ENCODE measurements at regions not wholly inside any gene's neighbourhood (a gene's known extent, or its start where the extent isn't known, plus 50 kb on each side); places are given as distances from the start of the nearest gene placed in this dataset.

GRCh38 chr1:30249446-30250337, 473.7 kb downstream of the MATN1 start:
- H3K9me3 Mint-ChIP-seq: peaks cover 51% of the 10 kb centered on the region
- DNase-seq: no peak
- H3K4me3 Mint-ChIP-seq: no peak overlapping the region
- H3K4me1 Mint-ChIP-seq (ENCODE audit: low read depth): no peaks in the 10 kb centered on the region
- no peak overlapping the region for H3K27ac Mint-ChIP-seq
- peaks cover 6% of the 10 kb centered on the region; the same call in 1 of the 2 replicates for H3K27me3 Mint-ChIP-seq (ENCODE audit: insufficient read depth)
- no peaks in the 10 kb centered on the region; the same call in 1 of the 2 replicates for H3K36me3 Mint-ChIP-seq (ENCODE audit: low read depth)
- no peak for TF ChIP-seq CTCF (IDR thresholded peaks at IDR 0.05)

- no peaks in the 10 kb centered on the region; the same call in 1 of the 2 replicates for H3K36me3 Mint-ChIP-seq (ENCODE audit: low read depth)
- DNase-seq: no peak
- no peaks in the 10 kb centered on the region for H3K4me1 Mint-ChIP-seq (ENCODE audit: low read depth)
- no peak overlapping the region for H3K4me3 Mint-ChIP-seq
- TF ChIP-seq CTCF (IDR thresholded peaks at IDR 0.05): no peak
- H3K9me3 Mint-ChIP-seq: peaks cover 55% of the 10 kb centered on the region
- H3K27ac Mint-ChIP-seq: no peak overlapping the region
- H3K27me3 Mint-ChIP-seq (ENCODE audit: insufficient read depth): peaks cover 6% of the 10 kb centered on the region; the same call in 1 of the 2 replicates
These were observed 474.6 kb downstream of the MATN1 start for GRCh38 chr1:30248774-30249173.

GRCh38 chr1:30248373-30248772, 475.0 kb downstream of the MATN1 start:
- no peak for TF ChIP-seq CTCF (IDR thresholded peaks at IDR 0.05)
- DNase-seq: no peak
- H3K36me3 Mint-ChIP-seq (ENCODE audit: low read depth): no peaks in the 10 kb centered on the region; the same call in 1 of the 2 replicates
- no peak overlapping the region for H3K27ac Mint-ChIP-seq
- H3K4me3 Mint-ChIP-seq: no peak overlapping the region
- peaks cover 52% of the 10 kb centered on the region for H3K9me3 Mint-ChIP-seq
- peaks cover 5% of the 10 kb centered on the region; the same call in 1 of the 2 replicates for H3K27me3 Mint-ChIP-seq (ENCODE audit: insufficient read depth)
- H3K4me1 Mint-ChIP-seq (ENCODE audit: low read depth): no peaks in the 10 kb centered on the region

- no peak for TF ChIP-seq CTCF (IDR thresholded peaks at IDR 0.05)
- Mint-ChIP-seq H3K4me3 (no peak overlapping the region), H3K27me3 (ENCODE audit: insufficient read depth) (no peaks in the 10 kb centered on the region; the same call in none of the 2 replicates), H3K4me1 (ENCODE audit: low read depth) (no peaks in the 10 kb centered on the region), H3K27ac (no peak overlapping the region), H3K36me3 (ENCODE audit: low read depth) (no peaks in the 10 kb centered on the region), H3K9me3 (peaks cover 58% of the 10 kb centered on the region)
- no peak for DNase-seq
These were observed 478.6 kb downstream of the MATN1 start for GRCh38 chr1:30244801-30245200.

- no peaks in the 10 kb centered on the region; the same call in 1 of the 2 replicates for H3K27me3 Mint-ChIP-seq (ENCODE audit: insufficient read depth)
- no peak overlapping the region for H3K27ac Mint-ChIP-seq
- no peak for TF ChIP-seq CTCF (IDR thresholded peaks at IDR 0.05)
- no peaks in the 10 kb centered on the region for H3K4me1 Mint-ChIP-seq (ENCODE audit: low read depth)
- DNase-seq: no peak
- peaks cover 57% of the 10 kb centered on the region for H3K9me3 Mint-ChIP-seq
- no peak overlapping the region for H3K4me3 Mint-ChIP-seq
- no peaks in the 10 kb centered on the region for H3K36me3 Mint-ChIP-seq (ENCODE audit: low read depth)
These were observed 480.5 kb downstream of the MATN1 start for GRCh38 chr1:30242722-30243457.

Measured in HFFc6 (cell line).